ENCODE measurements at regions not wholly inside any gene's neighbourhood (a gene's known extent, or its start where the extent isn't known, plus 50 kb on each side); places are given as distances from the start of the nearest gene placed in this dataset.

DNA sequence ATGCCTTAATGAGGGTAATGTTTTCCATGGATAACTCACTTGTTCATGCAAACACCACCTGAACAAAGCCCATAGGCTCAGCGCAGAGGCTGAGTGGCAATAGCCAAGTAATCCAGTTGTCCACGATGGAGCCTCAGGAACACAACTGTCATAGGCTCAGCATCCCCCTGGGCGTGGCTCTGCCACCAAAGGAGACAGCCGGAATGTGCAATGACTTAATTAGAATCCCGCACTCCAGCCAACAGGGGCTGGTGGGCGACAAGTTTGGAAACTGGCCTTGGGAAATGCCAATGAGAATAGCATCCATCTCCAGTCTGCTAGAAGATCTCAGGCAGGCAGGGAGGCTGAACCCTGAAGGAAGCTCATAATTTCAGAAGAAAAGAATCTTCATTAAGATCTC is 411.7 kb upstream of the NRP1 start:
- TF ChIP-seq, protein P1, sequence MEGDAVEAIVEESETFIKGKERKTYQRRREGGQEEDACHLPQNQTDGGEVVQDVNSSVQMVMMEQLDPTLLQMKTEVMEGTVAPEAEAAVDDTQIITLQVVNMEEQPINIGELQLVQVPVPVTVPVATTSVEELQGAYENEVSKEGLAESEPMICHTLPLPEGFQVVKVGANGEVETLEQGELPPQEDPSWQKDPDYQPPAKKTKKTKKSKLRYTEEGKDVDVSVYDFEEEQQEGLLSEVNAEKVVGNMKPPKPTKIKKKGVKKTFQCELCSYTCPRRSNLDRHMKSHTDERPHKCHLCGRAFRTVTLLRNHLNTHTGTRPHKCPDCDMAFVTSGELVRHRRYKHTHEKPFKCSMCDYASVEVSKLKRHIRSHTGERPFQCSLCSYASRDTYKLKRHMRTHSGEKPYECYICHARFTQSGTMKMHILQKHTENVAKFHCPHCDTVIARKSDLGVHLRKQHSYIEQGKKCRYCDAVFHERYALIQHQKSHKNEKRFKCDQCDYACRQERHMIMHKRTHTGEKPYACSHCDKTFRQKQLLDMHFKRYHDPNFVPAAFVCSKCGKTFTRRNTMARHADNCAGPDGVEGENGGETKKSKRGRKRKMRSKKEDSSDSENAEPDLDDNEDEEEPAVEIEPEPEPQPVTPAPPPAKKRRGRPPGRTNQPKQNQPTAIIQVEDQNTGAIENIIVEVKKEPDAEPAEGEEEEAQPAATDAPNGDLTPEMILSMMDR (IDR thresholded peaks at IDR 0.05) = no peak
- H3K36me3 ChIP-seq (ENCODE audit: low read depth) = no peaks in the 10 kb centered on the region
- intact Hi-C loops (cut with DNase I, micrococcal nuclease) = no loop called here
- ATAC-seq (no peak), DNase-seq (no peak)
- no peaks in the 10 kb centered on the region for H3K9me3 ChIP-seq
- H3K4me3 ChIP-seq = no peak overlapping the region
- H3K4me1 ChIP-seq (ENCODE audit: low read depth) = peaks cover 3% of the 10 kb centered on the region

DNA sequence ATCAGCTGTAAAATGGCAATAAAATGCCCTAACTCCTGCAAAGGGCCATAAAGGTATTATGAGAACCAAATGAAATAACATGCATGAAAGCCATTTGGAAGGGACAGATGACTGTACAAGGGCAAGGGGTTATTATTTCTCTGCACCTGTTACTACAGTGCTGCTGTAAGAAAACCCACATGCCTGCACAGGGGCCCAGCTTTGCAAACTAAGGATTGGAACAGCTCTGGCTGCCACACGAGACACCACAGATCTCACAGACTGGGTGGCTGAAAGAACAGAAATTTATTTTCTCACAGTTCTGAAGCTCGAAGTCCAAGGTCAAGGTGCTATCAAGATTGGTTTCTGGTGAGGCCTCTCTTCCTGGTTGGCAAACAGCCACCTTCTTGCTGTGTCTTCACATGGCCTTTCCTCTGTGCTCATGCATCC is 409.0 kb upstream of the NRP1 start:
- peaks cover 3% of the 10 kb centered on the region for H3K4me1 ChIP-seq (ENCODE audit: low read depth)
- H3K36me3 ChIP-seq (ENCODE audit: low read depth) = no peaks in the 10 kb centered on the region
- no peak overlapping the region for H3K4me3 ChIP-seq
- DNase-seq = peak in 2 of 3 donors; percentile 55 to 87
- TF ChIP-seq, protein P1 (IDR thresholded peaks at IDR 0.05) = no peak
- no peaks in the 10 kb centered on the region for H3K9me3 ChIP-seq
- peak; percentile 84 for ATAC-seq
- intact Hi-C loops (cut with DNase I, micrococcal nuclease) = no loop called here

DNA sequence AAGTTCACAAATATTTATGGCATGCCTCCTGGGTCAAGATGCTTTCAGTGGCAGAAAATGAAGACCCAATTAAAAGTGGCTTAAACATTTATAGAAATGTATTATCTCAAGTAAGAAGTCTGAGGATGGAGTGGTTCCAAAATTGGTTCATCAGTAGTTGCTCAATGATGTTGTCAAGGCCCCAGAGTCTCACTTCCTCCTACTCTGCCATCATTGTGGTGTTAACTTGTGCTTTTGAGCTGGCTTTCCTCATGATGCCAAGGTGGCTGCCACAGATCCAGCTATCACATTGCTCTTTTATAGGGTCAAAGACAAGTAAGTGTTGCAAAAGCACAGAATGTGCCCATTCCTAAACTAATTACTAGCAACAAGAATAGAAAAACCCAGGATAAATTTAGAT is 404.6 kb upstream of the NRP1 start:
- Histone ChIP-seq H3K4me1 (ENCODE audit: low read depth) (peaks cover 3% of the 10 kb centered on the region), H3K9me3 (no peaks in the 10 kb centered on the region), H3K4me3 (no peak overlapping the region), H3K36me3 (ENCODE audit: low read depth) (no peaks in the 10 kb centered on the region)
- ATAC-seq (no peak), DNase-seq (no peak)
- intact Hi-C loops (cut with DNase I, micrococcal nuclease) = no loop called here
- TF ChIP-seq, protein P1 (IDR thresholded peaks at IDR 0.05) = no peak

- no peak for DNase-seq
- Histone ChIP-seq H3K36me3 (ENCODE audit: low read depth) (no peaks in the 10 kb centered on the region), H3K4me1 (ENCODE audit: low read depth) (no peaks in the 10 kb centered on the region), H3K9me3 (no peaks in the 10 kb centered on the region), H3K4me3 (no peak overlapping the region)
- TF ChIP-seq, protein P1 (IDR thresholded peaks at IDR 0.05) = no peak
- ATAC-seq = peak; percentile 60
- intact Hi-C loops (cut with DNase I, micrococcal nuclease) = no loop called here
Observed at GRCh38 chr10:33735464-33735923, 401.0 kb upstream of the NRP1 start.

- TF ChIP-seq, protein P1 (IDR thresholded peaks at IDR 0.05) = no peak
- Histone ChIP-seq H3K4me1 (ENCODE audit: low read depth) (no peaks in the 10 kb centered on the region), H3K4me3 (no peak overlapping the region), H3K36me3 (ENCODE audit: low read depth) (no peaks in the 10 kb centered on the region), H3K9me3 (no peaks in the 10 kb centered on the region)
- ATAC-seq = no peak
- DNase-seq = no peak
- intact Hi-C loops (cut with DNase I, micrococcal nuclease) = no loop called here
Observed at GRCh38 chr10:33734393-33735155, 400.1 kb upstream of the NRP1 start.

Measured in mucosa of descending colon (tissue), 3 donors.